Fibroblast of mammary gland (primary cell): ENCODE measurements at regions not wholly inside any gene's neighbourhood (a gene's known extent, or its start where the extent isn't known, plus 50 kb on each side); places are given as distances from the start of the nearest gene placed in this dataset.

ENCODE experiments used
- DNase-seq: peaks from one replicate; pipeline ENCODE4 v3.0.0-alpha.2; 2010; ENCODE audit warnings: low read depth
- H3K4me3 ChIP-seq: 2 replicates; pipeline ENCODE4 v1.5.1; 2011; ENCODE audit warnings: low read depth, mild to moderate bottlenecking, low read length, moderate library complexity; ENCODE audit not compliant: control insufficient read depth
- TF ChIP-seq, protein P1 (sequence below): conservative IDR thresholded peaks from 2 replicates; pipeline ENCODE4 v1.5.1; 2011; ENCODE audit warnings: low read depth, low read length, inconsistent platforms; ENCODE audit not compliant: control insufficient read depth, insufficient read depth

DNA sequence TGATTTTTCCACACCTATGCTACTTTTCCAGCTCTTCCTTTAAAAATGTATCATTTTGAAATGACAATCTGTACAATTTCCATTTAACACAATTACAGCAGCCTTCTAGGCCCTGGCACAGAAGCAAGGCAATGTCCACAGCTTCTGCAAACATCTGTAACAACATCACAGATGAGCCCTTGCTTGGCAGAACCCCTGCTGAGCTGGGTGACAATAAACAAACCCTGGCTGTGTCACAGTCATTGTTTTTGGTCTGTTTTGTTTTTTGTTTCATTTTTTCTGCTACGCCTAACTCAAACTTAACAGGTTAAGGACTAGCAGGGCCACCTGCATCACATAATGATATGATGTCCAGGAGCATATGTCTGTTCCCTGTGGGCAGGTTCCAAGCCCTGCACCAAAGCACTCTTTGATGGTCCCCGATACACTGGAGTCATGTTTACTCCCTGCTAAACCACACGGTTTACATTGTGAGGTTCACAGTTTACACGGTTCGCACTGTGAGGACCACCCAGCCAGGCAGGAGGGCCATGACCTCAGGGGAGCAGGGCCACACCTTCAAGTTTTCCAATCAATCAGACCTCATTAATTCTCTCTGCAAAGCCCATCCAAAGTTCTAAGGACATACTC is 186.8 kb upstream of the CHRNA7 start:
- TF ChIP-seq, protein P1, sequence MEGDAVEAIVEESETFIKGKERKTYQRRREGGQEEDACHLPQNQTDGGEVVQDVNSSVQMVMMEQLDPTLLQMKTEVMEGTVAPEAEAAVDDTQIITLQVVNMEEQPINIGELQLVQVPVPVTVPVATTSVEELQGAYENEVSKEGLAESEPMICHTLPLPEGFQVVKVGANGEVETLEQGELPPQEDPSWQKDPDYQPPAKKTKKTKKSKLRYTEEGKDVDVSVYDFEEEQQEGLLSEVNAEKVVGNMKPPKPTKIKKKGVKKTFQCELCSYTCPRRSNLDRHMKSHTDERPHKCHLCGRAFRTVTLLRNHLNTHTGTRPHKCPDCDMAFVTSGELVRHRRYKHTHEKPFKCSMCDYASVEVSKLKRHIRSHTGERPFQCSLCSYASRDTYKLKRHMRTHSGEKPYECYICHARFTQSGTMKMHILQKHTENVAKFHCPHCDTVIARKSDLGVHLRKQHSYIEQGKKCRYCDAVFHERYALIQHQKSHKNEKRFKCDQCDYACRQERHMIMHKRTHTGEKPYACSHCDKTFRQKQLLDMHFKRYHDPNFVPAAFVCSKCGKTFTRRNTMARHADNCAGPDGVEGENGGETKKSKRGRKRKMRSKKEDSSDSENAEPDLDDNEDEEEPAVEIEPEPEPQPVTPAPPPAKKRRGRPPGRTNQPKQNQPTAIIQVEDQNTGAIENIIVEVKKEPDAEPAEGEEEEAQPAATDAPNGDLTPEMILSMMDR: no peak
- DNase-seq: no peak
- H3K4me3 ChIP-seq: no peak overlapping the region

DNA sequence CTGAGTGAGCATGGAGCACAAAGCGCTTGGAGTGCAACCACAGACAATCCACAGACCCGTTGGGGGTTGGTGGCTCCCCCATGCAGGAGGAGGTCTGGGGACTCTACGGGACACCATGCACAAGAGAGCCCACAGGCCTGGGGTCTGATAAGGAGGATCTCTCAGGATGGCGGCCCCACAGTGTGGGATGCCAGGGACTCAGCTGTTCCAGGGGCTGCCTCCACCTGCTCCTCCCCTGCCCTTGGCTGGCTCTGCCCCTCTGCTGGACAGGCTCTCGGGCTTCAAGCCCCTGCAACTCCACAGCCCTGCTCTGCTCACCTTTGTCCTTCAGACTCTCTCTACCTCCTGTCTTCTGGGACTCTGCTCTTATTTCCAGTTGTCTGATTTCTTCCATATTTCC is 184.5 kb upstream of the CHRNA7 start:
- no peak overlapping the region for H3K4me3 ChIP-seq
- TF ChIP-seq, protein P1: no peak
- no peak for DNase-seq

DNA sequence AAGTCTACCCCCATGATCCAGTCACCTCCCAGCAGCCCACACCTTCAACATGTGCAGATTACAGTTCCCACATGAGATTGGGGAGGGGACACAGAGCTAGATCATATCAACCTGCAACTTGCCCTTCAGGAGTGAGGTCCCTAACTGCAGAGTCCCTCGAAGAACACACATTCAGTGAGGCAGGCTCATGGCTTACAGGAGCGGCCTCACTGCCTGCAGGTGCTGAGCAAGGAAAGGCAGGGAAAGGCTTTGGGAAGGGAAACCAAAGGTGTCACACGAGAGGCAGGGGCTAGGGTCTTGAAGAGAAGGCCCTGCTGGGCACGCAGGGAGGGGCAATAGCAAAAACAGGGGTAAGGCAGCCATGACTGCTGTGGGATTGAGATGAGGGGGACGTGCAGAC is 182.4 kb upstream of the CHRNA7 start:
- no peak overlapping the region for H3K4me3 ChIP-seq
- TF ChIP-seq, protein P1: no peak
- no peak for DNase-seq

DNA sequence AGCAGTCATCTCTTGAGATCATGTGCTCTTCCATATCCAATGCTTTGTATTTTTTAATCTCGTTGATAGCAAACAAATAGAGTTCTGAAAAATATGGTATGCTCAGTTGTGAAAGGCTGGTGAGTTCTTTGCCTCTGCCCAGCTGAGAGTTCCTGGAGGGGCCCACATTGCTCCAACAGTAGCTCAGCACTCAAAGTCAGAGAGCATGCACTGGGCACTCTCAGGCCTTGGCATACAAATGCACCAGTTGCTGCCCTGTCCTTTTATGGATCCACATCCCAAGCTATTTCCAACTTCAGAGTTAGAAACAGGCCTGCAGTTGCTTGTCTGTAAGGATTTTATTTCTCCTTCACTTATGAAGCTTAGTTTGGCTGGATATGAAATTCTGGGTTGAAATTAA is 181.7 kb upstream of the CHRNA7 start:
- TF ChIP-seq, protein P1: no peak
- no peak for DNase-seq
- no peak overlapping the region for H3K4me3 ChIP-seq

- DNase-seq: no peak
- TF ChIP-seq, protein P1: no peak
- no peak overlapping the region for H3K4me3 ChIP-seq
These were observed 177.1 kb upstream of the CHRNA7 start for GRCh38 chr15:31852933-31853799.

- TF ChIP-seq, protein P1: no peak
- DNase-seq: no peak
These were observed 173.7 kb upstream of the CHRNA7 start for GRCh38 chr15:31856581-31856980.

DNA sequence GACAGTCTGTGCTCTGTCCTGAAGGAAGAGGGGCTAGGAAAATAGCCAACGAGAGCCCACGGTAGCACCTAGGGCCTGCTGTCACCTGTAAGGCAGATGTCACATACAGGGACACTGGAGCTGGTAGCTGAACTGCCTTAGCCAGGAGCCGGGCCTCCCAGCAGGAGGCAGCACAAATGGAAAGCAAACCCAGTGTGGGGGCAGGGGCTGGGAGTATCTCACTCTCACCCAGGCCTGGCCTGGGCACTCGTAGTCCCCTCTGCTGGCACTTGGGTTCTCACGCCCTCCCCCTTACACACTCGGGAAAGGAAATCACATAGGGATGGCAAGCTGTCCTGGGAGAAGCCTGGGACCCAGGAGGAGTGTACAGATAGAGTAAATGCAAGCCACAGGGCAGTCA is 173.1 kb upstream of the CHRNA7 start:
- no peak for DNase-seq
- TF ChIP-seq, protein P1: no peak
- no peak overlapping the region for H3K4me3 ChIP-seq

More at GRCh38 chr15:31856581-31856980, 173.7 kb upstream of the CHRNA7 start:
- no peak overlapping the region for H3K4me3 ChIP-seq
